Motor neuron (in vitro differentiated cells): ENCODE measurements at regions not wholly inside any gene's neighbourhood (a gene's known extent, or its start where the extent isn't known, plus 50 kb on each side); places are given as distances from the start of the nearest gene placed in this dataset.
A peak's percentile ranks its signal among the peaks of the same experiment; 100 is the strongest.
"Not testable (repeated sequence)": the region's sequence is repeated elsewhere in the genome, so short reads cannot be mapped to it uniquely, and the experiment has no call there.

Experiments used
- ATAC-seq, 8 experiments: fragments of 200-7000 bp; cut with Tn5 transposase; replicated peaks in 6 of 8; 2 replicates each; pipeline ENCODE4 v1.8.0; 2021; ENCODE audit warnings: mild to moderate bottlenecking in 8 of 8, moderate library complexity in 8 of 8
- H3K27ac ChIP-seq, 2 donors: fragments of 250-450 bp; sonication (Bioruptor Pico); 2 replicates each; pipeline ENCODE4 v1.9.0; 2021; ENCODE audit warnings: antibody characterized with exemption in 2 of 2, mild to moderate bottlenecking in 2 of 2, moderate library complexity in 1 of 2
- H3K4me1 ChIP-seq, 2 donors: fragments of 250-450 bp; sonication (Bioruptor Pico); replicated peaks in 1 of 2; 2 replicates each; pipeline ENCODE4 v1.6.1; 2021; ENCODE audit warnings: antibody characterized with exemption in 2 of 2, mild to moderate bottlenecking in 2 of 2, moderate library complexity in 1 of 2
- H3K4me3 ChIP-seq, 5 donors: fragments of 250-450 bp; sonication (Bioruptor Pico); 2 replicates each; pipeline ENCODE4 v1.9.0; 2021; ENCODE audit warnings: antibody characterized with exemption in 5 of 5, mild to moderate bottlenecking in 5 of 5, moderate library complexity in 4 of 5
- WGBS, 10 experiments: fragments of 450-650 bp; shearing (Covaris generic); methylation state at CpG; one replicate each; pipeline ENCODE4 v1.0.0; 2022; 5-methylcytosine and 5-hydroxymethylcytosine counted together
- in situ Hi-C, 9 experiments: fragments of 400-800 bp; cut with MboI; loops; one replicate each; pipeline ENCODE4 v1.15.0; 2021; ENCODE audit warnings: low sequenced_read_pairs in 9 of 9, low pct_unique_long_range_greater_than_20kb in 2 of 9; ENCODE audit not compliant: unreplicated experiment in 9 of 9

GRCh38 chr3:118505784-118506183, 528.9 kb downstream of the IGSF11 start:
- ATAC-seq, result no peak
- Histone ChIP-seq H3K4me1 (peaks cover 8 to 11% of the 10 kb centered on the region in 2 donors), H3K4me3 (no peak overlapping the region), H3K27ac (no peak overlapping the region)
- in situ Hi-C loops, result no loop called here
- whole genome bisulfite sequencing, 10 experiments, result 0 to 100% (median 83%) methylated on average over 1 to 2 of the region's 2 CpGs; no CpG with 5 or more reads in 1 of the 10 experiments

GRCh38 chr3:118511402-118511801, 523.2 kb downstream of the IGSF11 start:
- Histone ChIP-seq H3K4me1 (no peaks in the 10 kb centered on the region), H3K4me3 (no peak overlapping the region), H3K27ac (no peak overlapping the region)
- no peak for ATAC-seq
- in situ Hi-C loops, result no loop called here

GRCh38 chr3:118512301-118512700, 522.3 kb downstream of the IGSF11 start:
- ATAC-seq, result no peak
- Histone ChIP-seq H3K27ac (no peak overlapping the region), H3K4me1 (no peaks in the 10 kb centered on the region), H3K4me3 (no peak overlapping the region)
- in situ Hi-C loops, result no loop called here
- WGBS, 10 experiments, result 0 to 100% (median 86%) methylated on average over 1 to 2 of the region's 2 CpGs; no CpG with 5 or more reads in 1 of the 10 experiments

- peak in 2 of 8 experiments; percentile 59 to 66 for ATAC-seq
- Histone ChIP-seq H3K4me3 (no peak overlapping the region), H3K27ac (no peak overlapping the region), H3K4me1 (no peaks in the 10 kb centered on the region)
- WGBS, 10 experiments, result 0 to 83% (median 76%) methylated on average over 1 to 3 of the region's 3 CpGs; no CpG with 5 or more reads in 7 of the 10 experiments
- in situ Hi-C loops, result no loop called here
Observed at GRCh38 chr3:118525077-118525476, 509.6 kb downstream of the IGSF11 start.

- Histone ChIP-seq H3K27ac (no peak overlapping the region), H3K4me3 (no peak overlapping the region), H3K4me1 (no peaks in the 10 kb centered on the region)
- ATAC-seq, result no peak
- WGBS, 10 experiments, result 78 to 100% (median 80%) methylated on average over 1 of the region's 1 CpG; no CpG with 5 or more reads in 7 of the 10 experiments
- in situ Hi-C loops, result no loop called here
Observed at GRCh38 chr3:118526758-118527513, 507.7 kb downstream of the IGSF11 start.

- Histone ChIP-seq H3K27ac (no peak overlapping the region), H3K4me1 (no peaks in the 10 kb centered on the region), H3K4me3 (no peak overlapping the region)
- no peak for ATAC-seq
- in situ Hi-C loops, result no loop called here
Observed at GRCh38 chr3:118527514-118528044, 507.1 kb downstream of the IGSF11 start.

- Histone ChIP-seq H3K4me3 (no peak overlapping the region), H3K4me1 (no peaks in the 10 kb centered on the region), H3K27ac (no peak overlapping the region)
- ATAC-seq, result no peak
- in situ Hi-C loops, result no loop called here
- 0 to 100% (median 51%) methylated on average over 1 to 2 of the region's 2 CpGs; no CpG with 5 or more reads in 2 of the 10 experiments for WGBS, 10 experiments
Observed at GRCh38 chr3:118529554-118529953, 505.1 kb downstream of the IGSF11 start.

- Histone ChIP-seq H3K4me3 (no peak overlapping the region), H3K4me1 (no peaks in the 10 kb centered on the region), H3K27ac (no peak overlapping the region)
- WGBS, 10 experiments, result 0 to 100% (median 77%) methylated on average over 1 to 4 of the region's 4 CpGs
- in situ Hi-C loops, result no loop called here
- ATAC-seq, result peak in 1 of 8 experiments; percentile 22
Observed at GRCh38 chr3:118530350-118530922, 504.2 kb downstream of the IGSF11 start.

GRCh38 chr3:118530927-118531356, 503.7 kb downstream of the IGSF11 start:
- in situ Hi-C loops, result not testable (repeated sequence)

GRCh38 chr3:118531816-118532215, 502.8 kb downstream of the IGSF11 start:
- H3K4me3 ChIP-seq, result no peak overlapping the region
- no peak for ATAC-seq
- 0 to 96% (median 64%) methylated on average over 1 to 3 of the region's 3 CpGs; no CpG with 5 or more reads in 5 of the 10 experiments for WGBS, 10 experiments
- H3K4me1 ChIP-seq, result no peaks in the 10 kb centered on the region
- in situ Hi-C loops, result no loop called here
- H3K27ac ChIP-seq, result no peak overlapping the region

More at GRCh38 chr3:118530927-118531356, 503.7 kb downstream of the IGSF11 start:
- peak in 1 of 8 experiments; percentile 48 for ATAC-seq
- not testable (repeated sequence) for H3K4me1 ChIP-seq, H3K27ac ChIP-seq, H3K4me3 ChIP-seq

GRCh38 chr3:118533676-118534075, 501.0 kb downstream of the IGSF11 start:
- WGBS, 10 experiments, result 0 to 100% (median 70%) methylated on average over 1 of the region's 1 CpG; no CpG with 5 or more reads in 3 of the 10 experiments
- H3K27ac ChIP-seq, result no peak overlapping the region
- in situ Hi-C loops, result no loop called here
- H3K4me1 ChIP-seq, result no peaks in the 10 kb centered on the region
- no peak for ATAC-seq
- no peak overlapping the region for H3K4me3 ChIP-seq

- ATAC-seq, result peak in 1 of 8 experiments; percentile 46
- H3K4me3 ChIP-seq, result no peak overlapping the region
- 0 to 100% (median 23%) methylated on average over 1 to 2 of the region's 2 CpGs for WGBS, 10 experiments
- H3K4me1 ChIP-seq, result no peaks in the 10 kb centered on the region
- no peak overlapping the region for H3K27ac ChIP-seq
- in situ Hi-C loops, result no loop called here
Observed at GRCh38 chr3:118534519-118534918, 500.1 kb downstream of the IGSF11 start.

- Histone ChIP-seq H3K27ac (no peak overlapping the region), H3K4me3 (no peak overlapping the region), H3K4me1 (no peaks in the 10 kb centered on the region)
- ATAC-seq, result no peak
- 0 to 100% (median 82%) methylated on average over 1 to 3 of the region's 3 CpGs for WGBS, 10 experiments
- in situ Hi-C loops, result no loop called here
Observed at GRCh38 chr3:118536764-118537163, 497.9 kb downstream of the IGSF11 start.
